Stimulated activated CD4-positive, alpha-beta T cell treated with anti-CD3 and anti-CD28 coated beads, Interleukin-12 subunit alpha, Interleukin-12 subunit beta, amount 100 ng/mL, for 24 hours (primary cell): ENCODE measurements at regions not wholly inside any gene's neighbourhood (a gene's known extent, or its start where the extent isn't known, plus 50 kb on each side); places are given as distances from the start of the nearest gene placed in this dataset.

Experiments used
- DNase-seq, 2 experiments: peaks; one replicate each; pipeline ENCODE4 v3.0.0-alpha.2; 2020; ENCODE audit warnings: low read depth in 2 of 2

GRCh38 chr5:166493040-166493439 lies 1798.4 kb upstream of the WWC1 start:
- DNase-seq, result no peak

GRCh38 chr5:166493612-166494011 lies 1797.8 kb upstream of the WWC1 start:
- no peak for DNase-seq

- DNase-seq, result no peak
Measured at GRCh38 chr5:166497496-166498104, 1793.8 kb upstream of the WWC1 start.

DNA sequence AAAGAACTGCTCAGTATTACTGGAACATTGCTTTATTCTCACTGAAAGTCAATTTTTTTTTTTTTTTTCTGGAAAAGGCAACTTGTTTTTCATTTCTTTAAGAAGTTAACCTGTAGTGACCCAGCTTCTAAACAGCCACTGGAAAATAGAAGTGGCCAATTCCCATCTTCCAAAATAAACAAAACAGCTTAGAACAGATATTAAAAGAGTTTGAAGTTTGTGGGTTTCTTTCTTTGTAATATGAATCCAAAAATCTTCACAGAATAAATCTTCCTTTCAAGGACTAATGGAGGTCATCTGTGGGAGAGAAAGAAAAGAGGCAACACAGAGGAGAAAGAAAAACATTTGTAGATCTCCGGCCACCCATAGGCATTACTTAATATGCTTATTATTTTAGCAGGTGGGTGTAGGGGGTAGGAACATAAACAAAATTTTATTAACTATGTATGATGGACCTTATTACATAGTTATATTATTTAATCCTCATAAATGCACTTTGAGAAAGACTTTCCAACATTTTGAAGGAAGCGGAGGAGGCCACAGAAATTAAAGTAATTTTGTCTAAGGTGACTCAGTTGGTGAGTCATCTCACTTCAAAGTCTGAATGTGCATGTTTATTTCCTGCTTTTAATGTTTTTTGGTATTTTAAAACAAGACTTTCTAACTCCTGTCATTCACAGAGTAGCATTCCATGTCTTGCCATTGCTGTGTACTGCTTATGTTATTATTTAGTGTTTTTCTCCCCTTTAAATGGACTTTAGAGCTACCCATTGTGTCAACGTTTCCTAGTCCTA lies 1791.8 kb upstream of the WWC1 start:
- no peak for DNase-seq

DNA sequence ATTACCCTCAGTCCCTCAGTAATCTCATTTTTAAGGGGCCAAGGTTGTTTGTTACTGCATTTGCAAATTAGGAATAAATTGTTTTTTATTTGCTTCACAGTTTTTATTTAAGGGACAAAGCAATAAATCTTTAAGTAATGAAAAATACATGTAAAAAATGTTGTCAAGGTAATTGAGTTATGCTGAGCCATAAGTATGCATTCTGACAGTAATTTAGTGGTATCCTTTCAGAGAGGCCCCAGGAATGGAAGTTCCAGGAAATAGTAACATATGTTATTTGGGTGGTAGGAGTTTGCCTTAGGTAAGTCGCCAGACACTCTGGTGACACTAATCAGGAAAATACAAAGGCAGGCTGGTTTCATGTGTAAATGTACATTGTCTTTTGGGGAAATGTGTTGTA lies 1787.9 kb upstream of the WWC1 start:
- no peak for DNase-seq

DNA sequence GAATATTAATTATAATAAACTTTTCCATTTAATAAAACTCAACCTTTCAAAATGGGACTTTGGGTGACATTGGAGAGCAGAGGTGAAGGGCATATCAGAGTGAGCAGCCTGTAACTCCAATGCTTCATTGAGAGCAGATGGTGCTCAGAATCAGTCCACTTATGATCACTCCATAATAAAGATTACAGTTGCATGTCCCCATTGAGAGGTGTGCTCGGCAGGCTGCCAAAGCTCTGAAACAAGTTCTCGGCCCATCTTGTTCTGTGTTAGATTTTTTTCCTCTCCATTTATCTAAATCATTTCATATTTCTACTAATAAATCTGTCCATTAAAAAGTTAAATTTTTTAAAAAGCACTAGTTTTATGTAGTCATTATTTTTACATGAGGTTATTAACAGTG lies 1786.4 kb upstream of the WWC1 start:
- DNase-seq, result no peak

DNA sequence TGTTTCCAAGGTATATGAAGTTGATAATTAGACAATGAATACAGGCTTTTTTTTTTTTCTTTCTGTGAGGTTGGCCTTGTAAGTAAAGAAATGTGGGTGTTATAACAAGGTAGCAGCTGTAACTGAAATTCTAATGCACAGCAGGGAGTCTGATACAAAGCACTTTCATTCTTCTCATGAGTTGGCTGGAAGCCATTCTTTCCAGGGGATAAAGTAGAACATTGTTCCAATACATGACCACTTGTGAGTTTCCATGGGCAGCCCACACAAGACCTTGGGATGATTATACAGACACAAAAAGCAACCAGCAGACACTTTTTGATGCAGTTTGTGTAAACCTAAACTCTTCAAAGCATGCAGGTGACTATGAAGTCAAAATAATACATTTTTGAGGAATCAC lies 1785.9 kb upstream of the WWC1 start:
- no peak for DNase-seq

GRCh38 chr5:166507810-166508425 lies 1783.5 kb upstream of the WWC1 start:
- DNase-seq, result no peak

DNA sequence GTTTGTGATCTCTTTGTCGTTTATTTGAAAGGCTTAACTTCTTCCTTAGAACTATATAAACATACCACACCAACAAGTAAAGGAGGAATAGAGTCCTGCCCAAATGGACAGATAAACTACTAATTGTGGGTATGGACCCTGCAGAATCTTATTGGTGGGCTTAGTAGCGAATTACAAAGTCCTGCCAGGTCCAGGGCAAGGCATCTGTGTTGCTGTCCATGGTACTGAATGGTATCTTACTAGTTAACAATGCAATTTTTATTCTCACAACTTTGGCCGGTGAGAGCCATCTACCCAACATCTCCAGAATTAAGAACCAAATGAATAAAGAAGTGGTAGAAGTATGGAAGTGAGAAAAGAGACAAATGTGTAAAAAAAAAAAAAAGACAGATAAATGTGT lies 1782.4 kb upstream of the WWC1 start:
- no peak for DNase-seq

DNA sequence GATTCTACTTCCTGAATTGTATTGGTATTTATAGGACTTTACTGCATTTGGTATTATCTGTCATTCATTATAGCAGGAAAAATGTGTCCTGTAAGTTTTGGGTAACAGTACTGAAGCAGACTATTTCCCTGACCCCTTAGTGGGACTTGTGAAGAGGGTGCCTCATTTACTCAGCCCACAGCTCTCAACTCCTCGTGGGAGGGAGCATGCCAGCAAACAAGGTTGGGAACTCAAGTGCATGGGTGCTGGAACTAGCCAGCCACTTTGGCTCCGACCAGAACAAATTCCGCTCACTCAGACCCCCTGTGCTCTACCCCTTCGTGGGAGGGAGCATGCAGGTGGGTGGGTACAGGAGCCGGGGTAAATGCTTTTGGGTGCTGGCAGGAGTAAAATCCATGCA lies 1773.5 kb upstream of the WWC1 start:
- DNase-seq, result no peak

DNA sequence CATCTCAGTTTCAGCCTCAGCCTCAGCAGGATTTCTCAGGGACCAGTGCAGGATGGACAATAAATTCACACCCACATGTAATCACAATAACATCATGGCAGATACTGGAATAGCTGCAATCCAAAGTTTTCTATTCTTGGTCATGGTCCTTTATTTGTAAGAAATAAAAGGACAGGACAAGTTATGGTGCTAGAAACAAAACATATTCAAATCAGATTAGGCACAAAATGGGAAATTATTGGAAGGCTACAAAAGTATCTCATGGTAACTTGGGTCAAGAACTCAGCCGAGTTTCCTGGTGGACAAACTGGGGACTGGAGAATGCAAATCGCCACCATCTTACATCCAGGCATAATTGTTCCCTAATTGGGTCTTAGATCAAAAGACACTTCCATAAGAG lies 1768.2 kb upstream of the WWC1 start:
- DNase-seq, result no peak

DNA sequence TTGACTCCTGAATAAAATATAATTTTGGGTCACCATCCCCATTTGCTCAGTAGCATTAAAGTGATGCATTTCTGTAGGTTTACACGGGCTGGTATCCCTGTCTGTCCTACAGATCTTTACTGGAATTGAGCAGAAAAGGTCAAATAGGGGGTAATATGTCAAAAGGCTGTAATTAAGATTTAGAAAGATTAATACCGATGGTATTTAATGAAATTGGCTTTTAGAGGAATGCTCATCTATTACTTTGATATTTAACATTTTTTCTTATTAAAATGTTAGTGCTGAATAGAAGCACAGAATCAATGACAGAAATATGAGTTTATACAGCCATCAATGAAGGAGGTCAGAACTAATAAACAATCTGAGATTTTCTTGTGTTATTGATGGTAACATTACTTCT lies 1762.2 kb upstream of the WWC1 start:
- no peak for DNase-seq

- no peak for DNase-seq
Measured at GRCh38 chr5:166532456-166533220, 1758.8 kb upstream of the WWC1 start.

- no peak for DNase-seq
Measured at GRCh38 chr5:166535641-166536040, 1755.8 kb upstream of the WWC1 start.

GRCh38 chr5:166540156-166540555 lies 1751.3 kb upstream of the WWC1 start:
- DNase-seq, result no peak

- no peak for DNase-seq
Measured at GRCh38 chr5:166551384-166551783, 1740.1 kb upstream of the WWC1 start.

DNA sequence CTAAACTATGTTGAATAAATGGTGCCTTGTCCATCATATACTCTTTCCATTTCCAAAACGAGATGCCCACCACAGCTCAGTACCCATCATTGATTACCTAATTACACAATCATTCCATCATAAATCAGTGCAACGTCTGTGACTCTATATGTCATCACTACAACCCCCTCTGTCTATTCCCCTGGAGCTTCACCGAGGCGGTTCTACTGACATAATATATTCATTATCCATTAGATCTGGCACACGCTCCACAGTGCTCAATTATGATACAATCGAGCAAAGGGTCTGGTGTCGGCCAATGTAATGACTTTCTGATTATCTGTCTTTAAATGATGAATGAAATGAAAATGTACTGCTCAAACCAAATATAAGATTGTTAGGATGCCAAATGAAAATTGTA lies 1737.7 kb upstream of the WWC1 start:
- no peak for DNase-seq

GRCh38 chr5:166561759-166562158 lies 1729.7 kb upstream of the WWC1 start:
- DNase-seq, result no peak

- no peak for DNase-seq
Measured at GRCh38 chr5:166562246-166562645, 1729.2 kb upstream of the WWC1 start.

DNA sequence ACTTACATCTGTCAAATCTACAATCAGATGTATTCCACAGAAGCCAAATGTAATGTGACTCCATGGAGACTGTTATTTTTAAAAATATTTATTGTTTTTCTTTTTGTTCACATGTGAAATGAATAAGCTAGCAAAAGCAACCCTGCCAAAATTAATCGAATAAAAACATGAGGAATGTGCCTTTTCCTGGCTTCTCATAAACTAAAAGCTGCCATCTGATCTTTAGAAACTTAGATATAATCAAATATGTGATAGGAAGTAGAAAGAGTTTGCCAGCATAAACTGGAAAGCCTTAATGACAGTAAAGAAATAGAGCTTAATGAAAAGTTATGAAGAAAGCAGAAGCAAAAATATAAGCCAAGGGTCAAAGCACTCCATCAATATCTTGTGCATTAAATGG lies 1724.7 kb upstream of the WWC1 start:
- no peak for DNase-seq

DNA sequence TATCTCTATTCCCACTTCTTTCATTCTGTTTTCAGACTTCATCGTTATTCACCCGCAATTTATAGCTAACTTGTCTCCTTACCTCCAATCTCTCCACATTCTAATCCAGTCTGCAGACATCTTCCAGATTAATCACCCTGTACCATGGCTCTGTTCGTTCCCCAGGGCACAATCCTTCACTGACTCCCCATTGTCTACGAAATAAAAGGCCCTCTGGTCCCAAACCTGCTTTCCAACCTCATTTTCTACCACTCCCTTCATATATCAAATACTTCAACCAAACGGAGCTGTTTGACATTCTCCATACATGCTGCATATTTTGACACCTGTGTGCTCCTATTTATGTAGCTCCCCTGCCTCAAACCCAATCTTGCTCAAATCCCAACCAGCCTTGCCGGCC lies 1720.6 kb upstream of the WWC1 start:
- DNase-seq, result no peak

DNA sequence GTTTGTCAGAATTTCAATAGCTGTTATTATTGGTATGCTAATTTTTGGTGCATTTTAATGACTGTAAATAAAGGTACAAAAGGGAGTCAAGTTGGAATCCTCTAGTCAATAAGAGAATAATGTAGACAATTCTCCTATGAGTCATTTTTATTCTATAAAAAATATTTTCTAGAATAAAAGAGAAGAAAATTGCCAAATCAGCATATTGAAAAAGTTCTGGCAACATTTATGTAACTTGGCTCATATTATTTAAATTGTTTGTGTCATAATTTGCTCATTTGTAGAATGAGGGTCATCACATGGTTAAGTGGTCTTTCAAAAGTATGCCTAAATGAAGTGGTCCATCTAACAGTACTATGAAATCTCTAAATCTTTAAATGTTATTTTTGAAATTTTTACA lies 1719.8 kb upstream of the WWC1 start:
- no peak for DNase-seq

- no peak for DNase-seq
Measured at GRCh38 chr5:166576323-166576722, 1715.1 kb upstream of the WWC1 start.
